ENCODE measurements at regions not wholly inside any gene's neighbourhood (a gene's known extent, or its start where the extent isn't known, plus 50 kb on each side); places are given as distances from the start of the nearest gene placed in this dataset.
"Not testable (repeated sequence)": the region's sequence is repeated elsewhere in the genome, so short reads cannot be mapped to it uniquely, and the experiment has no call there.

DNA sequence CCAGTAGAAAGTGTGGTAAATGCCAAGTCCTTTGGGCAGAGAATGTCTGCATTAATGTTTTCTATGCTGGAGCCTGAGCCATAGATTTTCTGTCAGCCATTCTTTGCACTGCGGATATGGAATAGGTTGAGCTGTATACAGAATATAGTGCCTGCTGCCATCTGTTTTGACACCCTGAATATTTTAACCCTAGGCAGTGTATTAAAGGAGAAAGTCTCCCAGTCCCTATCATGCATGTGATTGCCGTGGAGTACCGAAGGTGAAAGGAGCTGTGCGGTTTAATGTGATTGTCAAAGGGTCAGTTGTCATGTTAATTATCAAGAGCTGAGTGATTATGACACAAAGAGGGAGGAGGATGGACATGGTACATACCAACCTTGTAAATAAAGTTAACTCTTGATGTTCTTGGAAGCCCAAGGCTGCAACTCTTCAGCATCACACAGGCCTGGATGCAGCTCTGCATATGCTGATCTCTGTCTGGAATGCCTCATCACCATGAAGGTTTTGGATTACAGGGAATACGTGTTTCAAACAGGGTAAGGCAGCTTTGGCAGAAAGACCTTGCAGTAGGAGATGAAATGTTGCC, 247.1 kb upstream of the ELAVL2 start:
- ATAC-seq, result no peak
- no peaks in the 10 kb centered on the region for H3K9me3 ChIP-seq
- no peaks in the 10 kb centered on the region for H3K36me3 ChIP-seq
- no peak overlapping the region for H3K4me3 ChIP-seq
- intact Hi-C loops (cut with DNase I), result no loop called here
- no peaks in the 10 kb centered on the region for H3K27me3 ChIP-seq (ENCODE audit: low read depth)
- TF ChIP-seq, protein P1, sequence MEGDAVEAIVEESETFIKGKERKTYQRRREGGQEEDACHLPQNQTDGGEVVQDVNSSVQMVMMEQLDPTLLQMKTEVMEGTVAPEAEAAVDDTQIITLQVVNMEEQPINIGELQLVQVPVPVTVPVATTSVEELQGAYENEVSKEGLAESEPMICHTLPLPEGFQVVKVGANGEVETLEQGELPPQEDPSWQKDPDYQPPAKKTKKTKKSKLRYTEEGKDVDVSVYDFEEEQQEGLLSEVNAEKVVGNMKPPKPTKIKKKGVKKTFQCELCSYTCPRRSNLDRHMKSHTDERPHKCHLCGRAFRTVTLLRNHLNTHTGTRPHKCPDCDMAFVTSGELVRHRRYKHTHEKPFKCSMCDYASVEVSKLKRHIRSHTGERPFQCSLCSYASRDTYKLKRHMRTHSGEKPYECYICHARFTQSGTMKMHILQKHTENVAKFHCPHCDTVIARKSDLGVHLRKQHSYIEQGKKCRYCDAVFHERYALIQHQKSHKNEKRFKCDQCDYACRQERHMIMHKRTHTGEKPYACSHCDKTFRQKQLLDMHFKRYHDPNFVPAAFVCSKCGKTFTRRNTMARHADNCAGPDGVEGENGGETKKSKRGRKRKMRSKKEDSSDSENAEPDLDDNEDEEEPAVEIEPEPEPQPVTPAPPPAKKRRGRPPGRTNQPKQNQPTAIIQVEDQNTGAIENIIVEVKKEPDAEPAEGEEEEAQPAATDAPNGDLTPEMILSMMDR (IDR thresholded peaks at IDR 0.05), result no peak
- DNase-seq, result no peak
- no peak overlapping the region for H3K27ac ChIP-seq
- H3K4me1 ChIP-seq, result no peaks in the 10 kb centered on the region

DNA sequence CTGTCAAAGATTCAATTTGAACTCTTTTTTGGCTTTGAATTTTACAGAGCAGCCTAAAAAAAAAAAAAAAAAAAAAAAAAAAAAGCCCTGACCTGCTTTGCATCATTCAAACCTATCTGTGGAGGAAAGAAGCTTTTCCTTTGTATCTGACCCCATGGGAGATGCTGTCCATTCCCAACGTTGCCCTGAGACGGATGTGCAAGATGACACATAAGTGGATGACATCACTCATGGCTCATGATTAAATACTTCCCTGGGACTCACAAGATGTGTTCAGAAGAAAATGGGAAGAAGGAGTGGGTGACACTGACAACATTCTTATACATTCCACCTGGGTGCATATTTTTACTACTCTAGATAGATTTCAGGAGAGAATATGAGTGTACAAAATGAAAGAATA, 245.7 kb upstream of the ELAVL2 start:
- Histone ChIP-seq H3K36me3 (no peaks in the 10 kb centered on the region), H3K4me3 (no peak overlapping the region), H3K9me3 (no peaks in the 10 kb centered on the region), H3K4me1 (no peaks in the 10 kb centered on the region), H3K27ac (no peak overlapping the region), H3K27me3 (ENCODE audit: low read depth) (no peaks in the 10 kb centered on the region)
- DNase-seq (no peak), ATAC-seq (no peak)
- intact Hi-C loops (cut with DNase I), result no loop called here
- TF ChIP-seq, protein P1 (IDR thresholded peaks at IDR 0.05), result no peak

DNA sequence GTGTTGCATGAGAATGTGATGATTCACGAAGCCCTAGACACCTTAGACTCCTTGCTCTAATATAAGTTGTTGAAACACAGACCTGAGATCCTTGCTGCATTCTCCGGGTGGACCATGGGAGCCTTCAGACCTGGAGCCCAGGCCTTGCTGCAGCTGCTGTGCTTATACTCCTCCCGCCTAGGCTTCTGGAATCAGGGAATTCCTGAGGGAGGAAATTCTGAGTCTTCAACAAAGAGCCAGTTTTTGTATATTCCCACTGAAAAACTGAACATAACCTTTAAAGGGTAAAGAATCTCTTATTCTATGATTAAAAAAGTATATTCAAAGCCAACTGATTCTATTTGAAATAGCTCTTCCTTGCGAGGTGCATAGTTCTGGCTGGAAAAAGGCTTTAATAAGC, 245.1 kb upstream of the ELAVL2 start:
- Histone ChIP-seq H3K9me3 (no peaks in the 10 kb centered on the region), H3K27ac (no peak overlapping the region), H3K36me3 (no peaks in the 10 kb centered on the region), H3K4me3 (no peak overlapping the region), H3K27me3 (ENCODE audit: low read depth) (no peaks in the 10 kb centered on the region), H3K4me1 (no peaks in the 10 kb centered on the region)
- no peak for ATAC-seq
- no peak for DNase-seq
- TF ChIP-seq, protein P1 (IDR thresholded peaks at IDR 0.05), result no peak
- intact Hi-C loops (cut with DNase I), result no loop called here

DNA sequence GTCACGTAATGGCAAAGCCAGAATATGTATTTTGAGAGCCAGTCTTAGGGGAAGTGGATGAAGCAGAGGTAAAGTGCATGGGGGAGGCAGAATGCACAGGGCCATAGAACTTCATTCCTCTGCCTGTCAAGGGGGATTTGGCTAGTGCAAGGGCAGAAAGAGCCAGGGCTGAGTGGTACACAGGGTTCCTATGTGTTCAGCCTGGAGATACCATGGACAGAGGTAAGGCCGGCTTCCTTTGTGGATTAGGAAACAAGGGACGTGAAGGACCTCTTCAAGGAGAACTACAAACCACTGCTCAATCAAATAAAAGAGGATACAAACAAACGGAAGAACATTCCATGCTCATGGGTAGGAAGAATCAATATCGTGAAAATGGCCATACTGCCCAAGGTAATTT, 241.1 kb upstream of the ELAVL2 start:
- H3K9me3 ChIP-seq; ATAC-seq; H3K27me3 ChIP-seq (ENCODE audit: low read depth); H3K36me3 ChIP-seq; H3K27ac ChIP-seq; H3K4me3 ChIP-seq; intact Hi-C loops (cut with DNase I); DNase-seq; H3K4me1 ChIP-seq: not testable (repeated sequence)

DNA sequence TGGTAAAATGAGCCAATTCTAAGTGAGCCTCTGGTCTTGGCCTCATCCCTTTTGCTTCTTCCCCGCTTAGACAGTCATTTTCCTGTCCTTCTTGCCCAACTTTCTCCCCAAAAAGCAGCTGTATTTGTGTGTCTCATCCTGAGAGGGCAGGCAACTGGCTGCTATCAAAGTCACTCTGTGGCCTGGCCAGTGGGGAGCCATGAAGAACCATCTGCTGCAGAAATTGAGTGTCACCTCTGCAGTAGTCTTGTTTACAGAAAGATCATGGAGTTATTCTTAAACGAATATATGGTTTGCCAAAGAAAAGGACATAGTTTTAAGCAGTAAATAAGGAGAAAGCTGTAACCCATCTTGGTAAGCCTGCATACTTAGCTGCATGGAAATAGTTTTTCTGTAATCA, 233.6 kb upstream of the ELAVL2 start:
- intact Hi-C loops (cut with DNase I), result no loop called here
- Histone ChIP-seq H3K27me3 (ENCODE audit: low read depth) (no peaks in the 10 kb centered on the region), H3K4me3 (no peak overlapping the region), H3K36me3 (no peaks in the 10 kb centered on the region), H3K27ac (no peak overlapping the region), H3K4me1 (no peaks in the 10 kb centered on the region), H3K9me3 (no peaks in the 10 kb centered on the region)
- TF ChIP-seq, protein P1 (IDR thresholded peaks at IDR 0.05), result no peak
- ATAC-seq (no peak), DNase-seq (no peak)

DNA sequence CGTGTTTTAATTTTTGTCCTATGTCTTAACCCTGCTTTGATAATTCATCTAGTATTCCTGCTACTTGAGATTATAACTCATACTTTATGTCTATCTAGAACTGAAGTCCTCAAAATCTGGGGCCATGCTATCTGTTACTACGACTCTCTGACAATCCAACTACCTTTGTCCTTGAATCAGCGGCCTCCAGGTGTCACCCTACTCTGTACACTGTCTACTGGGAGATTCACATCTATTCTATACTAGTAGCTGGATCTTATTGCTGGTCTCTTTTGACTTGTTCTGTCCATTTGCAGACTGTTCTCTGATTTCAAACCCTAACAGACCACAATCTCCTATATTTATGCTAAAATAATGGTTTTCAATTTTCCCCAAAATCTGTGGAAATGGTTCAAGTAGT, 225.5 kb upstream of the ELAVL2 start:
- TF ChIP-seq, protein P1 (IDR thresholded peaks at IDR 0.05), result no peak
- H3K9me3 ChIP-seq, result no peaks in the 10 kb centered on the region
- no peak overlapping the region for H3K4me3 ChIP-seq
- no peak for ATAC-seq
- no peaks in the 10 kb centered on the region for H3K27me3 ChIP-seq (ENCODE audit: low read depth)
- intact Hi-C loops (cut with DNase I), result no loop called here
- H3K27ac ChIP-seq, result no peak overlapping the region
- no peak for DNase-seq
- H3K4me1 ChIP-seq, result no peaks in the 10 kb centered on the region
- H3K36me3 ChIP-seq, result no peaks in the 10 kb centered on the region

DNA sequence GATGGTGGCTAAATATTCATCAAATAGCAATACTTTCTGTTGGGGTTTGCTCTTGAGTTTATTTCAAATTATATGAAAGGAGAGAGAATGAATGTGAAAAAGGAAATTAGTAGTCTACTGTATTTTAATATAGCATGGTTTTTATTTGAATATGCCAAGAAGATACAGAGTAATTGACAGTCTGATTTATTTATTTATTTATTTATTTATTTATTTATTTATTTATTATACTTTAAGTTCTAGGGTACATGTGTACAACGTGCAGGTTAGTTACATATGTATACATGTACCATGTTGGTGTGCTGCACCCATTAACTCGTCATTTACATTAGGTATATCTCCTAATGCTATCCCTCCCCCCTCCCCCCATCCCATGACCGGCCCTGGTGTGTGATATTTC, 224.2 kb upstream of the ELAVL2 start:
- intact Hi-C loops (cut with DNase I); H3K4me3 ChIP-seq; H3K9me3 ChIP-seq; H3K36me3 ChIP-seq; H3K27me3 ChIP-seq (ENCODE audit: low read depth); H3K4me1 ChIP-seq; H3K27ac ChIP-seq; ATAC-seq; DNase-seq: not testable (repeated sequence)
